Panc1 (cell line): ENCODE measurements at regions not wholly inside any gene's neighbourhood (a gene's known extent, or its start where the extent isn't known, plus 50 kb on each side); places are given as distances from the start of the nearest gene placed in this dataset.

Source experiments
- ATAC-seq: fragments of 200-7000 bp; cut with Tn5 transposase; 2 replicates; pipeline ENCODE4 v1.9.1; 2020; ENCODE audit warnings: mild to moderate bottlenecking, moderate library complexity
- BruUV-seq: library from RNA; stranded (reverse); fragments of 400-500 nt; replicated peaks from 2 replicates; lab custom pipeline; 2021; lab: Mats Ljungman, UMichigan
- CTCF ChIA-PET: fragments of 300-600 bp; sonication (Branson Sonifier 250); formaldehyde crosslinking; loops from one replicate; lab custom pipeline; 2022; ENCODE audit warnings: antibody characterized with exemption; lab: Charles Lee
- POLR2A ChIA-PET: fragments of 300-600 bp; sonication (Branson Sonifier 250); formaldehyde crosslinking; loops from one replicate; lab custom pipeline; 2022; ENCODE audit warnings: antibody characterized with exemption; lab: Charles Lee
- DNase-seq: peaks from one replicate; pipeline ENCODE4 v3.0.0-alpha.2; 2010; ENCODE audit warnings: low read depth, low spot score
- H3K27ac ChIP-seq: 2 replicates; pipeline ENCODE4 v1.5.1; 2011; ENCODE audit warnings: mild to moderate bottlenecking, low read length, inconsistent platforms
- H3K27me3 ChIP-seq: fragments of 200-500 bp; sonication (Bioruptor generic); 2 replicates; pipeline ENCODE4 v1.6.0; 2014; ENCODE audit warnings: low read length, inconsistent platforms; ENCODE audit not compliant: control insufficient read depth, insufficient read depth
- H3K36me3 ChIP-seq: fragments of 200-500 bp; sonication (Bioruptor generic); 2 replicates; pipeline ENCODE4 v1.5.1; 2014; ENCODE audit warnings: inconsistent platforms, mild to moderate bottlenecking, low read length, moderate library complexity; ENCODE audit not compliant: control insufficient read depth, insufficient read depth
- H3K4me1 ChIP-seq: 2 replicates; pipeline ENCODE4 v1.5.1; 2011; ENCODE audit warnings: inconsistent platforms, mild to moderate bottlenecking, low read length, moderate library complexity; ENCODE audit not compliant: control insufficient read depth, insufficient read depth
- H3K4me3 ChIP-seq, 2 experiments: 2 replicates each; pipeline ENCODE4 v1.5.1; 2011 to 2012; ENCODE audit warnings: low read depth in 2 of 2, low read length in 2 of 2, mild to moderate bottlenecking in 2 of 2, inconsistent platforms in 1 of 2, moderate library complexity in 1 of 2
- H3K9me3 ChIP-seq: fragments of 200-500 bp; sonication (Bioruptor generic); 2 replicates; pipeline ENCODE4 v1.5.1; 2014; ENCODE audit warnings: low read depth, mild to moderate bottlenecking, inconsistent platforms, low read length, moderate library complexity; ENCODE audit not compliant: control insufficient read depth, insufficient read depth
- POLR2AphosphoS5 ChIP-seq: IDR thresholded peaks from 2 replicates; pipeline ENCODE4 v1.6.1; 2012; ENCODE audit warnings: mild to moderate bottlenecking, low read depth, low read length, moderate library complexity
- REST ChIP-seq, 2 experiments: IDR thresholded peaks; 2 replicates each; pipeline ENCODE4 v1.6.1; 2011 to 2012; ENCODE audit warnings: low read depth in 2 of 2, control low read depth in 1 of 2, low read length in 1 of 2, mild to moderate bottlenecking in 1 of 2, moderate library complexity in 1 of 2; ENCODE audit not compliant: insufficient read depth in 1 of 2
- SIN3A ChIP-seq: IDR thresholded peaks from 2 replicates; pipeline ENCODE4 v1.6.1; 2012; ENCODE audit warnings: low read depth, mild to moderate bottlenecking, low read length, moderate library complexity, borderline replicate concordance; ENCODE audit not compliant: insufficient read depth
- TCF7L2 ChIP-seq: IDR thresholded peaks from 2 replicates; pipeline ENCODE4 v1.6.1; 2011; ENCODE audit warnings: mild to moderate bottlenecking, low read depth, low read length, inconsistent platforms
- in situ Hi-C: cut with HindIII; loops from 2 replicates; pipeline ENCODE4 v1.10.0; 2016; ENCODE audit warnings: low sequenced_read_pairs, low pct_unique_long_range_greater_than_20kb
- intact Hi-C: fragments of 100-400 bp; cut with micrococcal nuclease; formaldehyde crosslinking; loops from one replicate; pipeline ENCODE4 v1.10.0; 2022; ENCODE audit not compliant: unreplicated experiment
- TF ChIP-seq, protein P1 (sequence below): fragments of 450-650 bp; IDR thresholded peaks from 2 replicates; pipeline ENCODE4 v1.5.1; 2017; ENCODE audit warnings: mild to moderate bottlenecking

DNA sequence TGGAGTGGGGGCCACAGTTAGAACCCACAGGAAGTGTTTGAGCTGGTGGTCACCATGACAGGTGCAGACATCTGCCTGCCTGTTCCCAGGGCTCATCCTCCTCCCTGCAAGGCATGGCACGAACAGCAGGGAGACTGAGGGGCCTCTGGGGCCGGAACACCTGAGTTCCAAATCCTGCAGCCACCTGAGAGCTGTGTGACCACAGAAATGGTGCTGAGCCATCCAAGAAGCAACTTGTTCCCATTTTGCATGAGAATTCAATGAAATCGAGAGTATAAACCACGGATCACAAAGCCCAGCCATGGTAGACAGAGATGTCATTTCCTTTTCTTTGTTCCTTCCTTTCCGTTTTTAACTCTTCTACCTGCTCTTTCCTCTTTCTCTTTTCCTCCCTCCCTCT is 268.6 kb downstream of the FOXA2 start:
- intact Hi-C loops = no loop called here
- CTCF ChIA-PET = no interaction called here

GRCh38 chr20:22315073-22315472 is 269.3 kb downstream of the FOXA2 start:
- peaks cover 20% of the 10 kb centered on the region for H3K27me3 ChIP-seq
- ChIA-PET CTCF (interaction anchor here (0.6 to 1.0 kb wide), 3 partner anchors 135 to 378 kb away, joined by 3 to 5 read pairs (median 3); no protein-coding TSS in a partner anchor), POLR2A (no interaction called here)
- no peaks in the 10 kb centered on the region for H3K9me3 ChIP-seq
- H3K4me1 ChIP-seq = no peaks in the 10 kb centered on the region
- no peak for ATAC-seq
- H3K4me3 ChIP-seq = no peak overlapping the region
- in situ Hi-C loops (no loop called here), intact Hi-C loops (no loop called here)
- TF ChIP-seq REST (IDR thresholded peaks at IDR 0.05; ENCODE audit: insufficient read depth in 1 of 2, low read depth in 2 of 2, low read length in 1 of 2) = no peak
- no peak for TF ChIP-seq SIN3A
- TF ChIP-seq, protein P1, sequence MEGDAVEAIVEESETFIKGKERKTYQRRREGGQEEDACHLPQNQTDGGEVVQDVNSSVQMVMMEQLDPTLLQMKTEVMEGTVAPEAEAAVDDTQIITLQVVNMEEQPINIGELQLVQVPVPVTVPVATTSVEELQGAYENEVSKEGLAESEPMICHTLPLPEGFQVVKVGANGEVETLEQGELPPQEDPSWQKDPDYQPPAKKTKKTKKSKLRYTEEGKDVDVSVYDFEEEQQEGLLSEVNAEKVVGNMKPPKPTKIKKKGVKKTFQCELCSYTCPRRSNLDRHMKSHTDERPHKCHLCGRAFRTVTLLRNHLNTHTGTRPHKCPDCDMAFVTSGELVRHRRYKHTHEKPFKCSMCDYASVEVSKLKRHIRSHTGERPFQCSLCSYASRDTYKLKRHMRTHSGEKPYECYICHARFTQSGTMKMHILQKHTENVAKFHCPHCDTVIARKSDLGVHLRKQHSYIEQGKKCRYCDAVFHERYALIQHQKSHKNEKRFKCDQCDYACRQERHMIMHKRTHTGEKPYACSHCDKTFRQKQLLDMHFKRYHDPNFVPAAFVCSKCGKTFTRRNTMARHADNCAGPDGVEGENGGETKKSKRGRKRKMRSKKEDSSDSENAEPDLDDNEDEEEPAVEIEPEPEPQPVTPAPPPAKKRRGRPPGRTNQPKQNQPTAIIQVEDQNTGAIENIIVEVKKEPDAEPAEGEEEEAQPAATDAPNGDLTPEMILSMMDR = no peak
- TF ChIP-seq TCF7L2 = no peak
- TF ChIP-seq POLR2AphosphoS5 = no peak
- no TSS peak for BruUV-seq
- DNase-seq = no peak
- H3K27ac ChIP-seq = no peak overlapping the region
- no peaks in the 10 kb centered on the region for H3K36me3 ChIP-seq

More for the DNA sequence above, 268.6 kb downstream of the FOXA2 start:
- H3K4me1 ChIP-seq = no peaks in the 10 kb centered on the region
- BruUV-seq = no TSS peak
- DNase-seq (no peak), ATAC-seq (no peak)
- no peak overlapping the region for H3K4me3 ChIP-seq
- H3K9me3 ChIP-seq = no peaks in the 10 kb centered on the region
- POLR2A ChIA-PET = no interaction called here
- peaks cover 22% of the 10 kb centered on the region for H3K27me3 ChIP-seq
- in situ Hi-C loops = no loop called here
- TF ChIP-seq POLR2AphosphoS5 (no peak), REST (IDR thresholded peaks at IDR 0.05; ENCODE audit: insufficient read depth in 1 of 2, low read depth in 2 of 2, low read length in 1 of 2) (no peak), TCF7L2 (no peak), SIN3A (no peak)
- TF ChIP-seq, protein P1 = no peak
- no peaks in the 10 kb centered on the region for H3K36me3 ChIP-seq
- H3K27ac ChIP-seq = no peak overlapping the region
